ENCODE measurements at regions not wholly inside any gene's neighbourhood (a gene's known extent, or its start where the extent isn't known, plus 50 kb on each side); places are given as distances from the start of the nearest gene placed in this dataset.

DNA sequence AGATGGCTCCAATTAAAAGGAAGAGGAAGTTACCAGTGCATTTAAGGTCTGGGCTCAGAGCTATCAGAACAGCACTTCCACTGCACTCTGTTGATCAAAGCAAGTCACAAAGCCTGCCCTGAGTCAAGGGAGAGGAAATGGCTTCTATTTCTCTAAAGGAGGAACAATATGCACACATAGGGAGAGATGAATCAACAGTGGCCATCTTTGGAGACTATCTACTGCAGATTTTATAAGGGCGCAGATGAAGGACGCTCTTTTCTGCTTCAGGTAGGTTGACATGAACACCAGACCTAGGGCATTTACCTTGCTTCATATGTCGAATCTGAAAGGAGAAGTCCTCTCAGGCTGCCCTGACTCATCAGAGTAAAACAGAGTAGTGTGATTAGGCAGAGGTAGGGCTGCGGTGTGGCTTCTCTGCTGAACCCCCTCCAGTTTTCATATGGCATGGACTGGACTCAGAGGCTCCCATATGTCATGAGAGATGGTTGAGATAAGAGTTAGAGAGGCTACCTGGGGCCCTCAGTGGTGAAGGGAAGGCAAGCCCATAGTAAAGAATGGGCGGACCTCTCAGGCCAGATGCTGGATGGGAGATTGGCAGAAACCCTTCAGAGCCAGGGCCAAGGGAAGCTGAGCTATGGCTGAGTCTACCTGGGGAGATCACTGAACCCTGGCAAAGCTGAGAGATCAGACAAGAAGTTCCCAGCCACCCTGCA is 84.4 kb downstream of the ARF6 start:
- Histone ChIP-seq H3K4me3 (0 out of 20 replicates have a peak overlapping the region, but pooled peaks of 1 of the 10 experiments have one; percentile 3), H3K9me3 (replicated peaks in 1 of 11) (no peaks in the 10 kb centered on the region), H3K9ac (peak overlapping the region in 8 of 11 experiments; percentile 10 to 61 (median 32); a peak in 13 of 22 replicates), H3K27ac (peak overlapping the region; percentile 38 to 88 (median 74); a peak in 21 of 22 replicates), H3K4me2 (peak overlapping the region; percentile 57 to 93 (median 76)), H4K20me1 (no peaks in the 10 kb centered on the region), H3K36me3 (no peaks in the 10 kb centered on the region), H3K27me3 (no peaks in the 10 kb centered on the region), H3K4me1 (peaks cover 26 to 97% (median 38%) of the 10 kb centered on the region in 10 experiments)
- TF ChIP-seq Cebpa-rat (IDR thresholded peaks at IDR 0.05) = no peak

- Histone ChIP-seq H3K4me1 (peaks cover 17 to 96% (median 32%) of the 10 kb centered on the region in 10 experiments), H4K20me1 (no peaks in the 10 kb centered on the region), H3K4me3 (no peak overlapping the region), H3K27ac (no peak overlapping the region), H3K4me2 (peak overlapping the region in 3 of 11 experiments; percentile 78 to 89 (median 83); a peak in 6 of 22 replicates), H3K9ac (no peak overlapping the region), H3K36me3 (no peaks in the 10 kb centered on the region), H3K9me3 (replicated peaks in 1 of 11) (no peaks in the 10 kb centered on the region), H3K27me3 (no peaks in the 10 kb centered on the region)
- no peak for TF ChIP-seq Cebpa-rat (IDR thresholded peaks at IDR 0.05)
These were observed 87.1 kb downstream of the ARF6 start for GRCh38 chr14:49980027-49980426.

GRCh38 chr14:49982082-49982481 is 89.2 kb downstream of the ARF6 start:
- H3K9me3 ChIP-seq (replicated peaks in 1 of 11) = no peaks in the 10 kb centered on the region
- no peaks in the 10 kb centered on the region for H3K27me3 ChIP-seq
- no peaks in the 10 kb centered on the region for H4K20me1 ChIP-seq
- peak overlapping the region in 8 of 11 experiments; percentile 18 to 89 (median 67); a peak in 14 of 22 replicates for H3K4me2 ChIP-seq
- no peak overlapping the region for H3K4me3 ChIP-seq
- peak overlapping the region in 3 of 11 experiments; percentile 59 to 72 (median 71); a peak in 7 of 22 replicates for H3K27ac ChIP-seq
- peak overlapping the region in 2 of 11 experiments; percentile 30 to 56; a peak in 3 of 22 replicates for H3K9ac ChIP-seq
- TF ChIP-seq Cebpa-rat (IDR thresholded peaks at IDR 0.05) = no peak
- H3K4me1 ChIP-seq = peaks cover 10 to 79% (median 24%) of the 10 kb centered on the region in 10 experiments
- no peaks in the 10 kb centered on the region for H3K36me3 ChIP-seq

- Histone ChIP-seq H3K4me1 (peaks cover 6 to 75% (median 20%) of the 10 kb centered on the region in 10 experiments), H4K20me1 (no peaks in the 10 kb centered on the region), H3K36me3 (no peaks in the 10 kb centered on the region), H3K4me3 (no peak overlapping the region), H3K4me2 (peak overlapping the region in 8 of 11 experiments; percentile 18 to 89 (median 67); a peak in 14 of 22 replicates), H3K27ac (peak overlapping the region in 5 of 11 experiments; percentile 31 to 72 (median 59); a peak in 7 of 22 replicates), H3K27me3 (no peaks in the 10 kb centered on the region), H3K9ac (peak overlapping the region in 4 of 11 experiments; percentile 30 to 56 (median 45); a peak in 6 of 22 replicates), H3K9me3 (replicated peaks in 1 of 11) (no peaks in the 10 kb centered on the region)
- TF ChIP-seq Cebpa-rat (IDR thresholded peaks at IDR 0.05) = no peak
These were observed 89.6 kb downstream of the ARF6 start for GRCh38 chr14:49982501-49982951.

- peaks cover 0 to 56% (median 11%) of the 10 kb centered on the region in 10 experiments; a peak in 14 of 20 replicates for H3K4me1 ChIP-seq
These were observed 91.5 kb downstream of the ARF6 start for GRCh38 chr14:49984424-49984823.

DNA sequence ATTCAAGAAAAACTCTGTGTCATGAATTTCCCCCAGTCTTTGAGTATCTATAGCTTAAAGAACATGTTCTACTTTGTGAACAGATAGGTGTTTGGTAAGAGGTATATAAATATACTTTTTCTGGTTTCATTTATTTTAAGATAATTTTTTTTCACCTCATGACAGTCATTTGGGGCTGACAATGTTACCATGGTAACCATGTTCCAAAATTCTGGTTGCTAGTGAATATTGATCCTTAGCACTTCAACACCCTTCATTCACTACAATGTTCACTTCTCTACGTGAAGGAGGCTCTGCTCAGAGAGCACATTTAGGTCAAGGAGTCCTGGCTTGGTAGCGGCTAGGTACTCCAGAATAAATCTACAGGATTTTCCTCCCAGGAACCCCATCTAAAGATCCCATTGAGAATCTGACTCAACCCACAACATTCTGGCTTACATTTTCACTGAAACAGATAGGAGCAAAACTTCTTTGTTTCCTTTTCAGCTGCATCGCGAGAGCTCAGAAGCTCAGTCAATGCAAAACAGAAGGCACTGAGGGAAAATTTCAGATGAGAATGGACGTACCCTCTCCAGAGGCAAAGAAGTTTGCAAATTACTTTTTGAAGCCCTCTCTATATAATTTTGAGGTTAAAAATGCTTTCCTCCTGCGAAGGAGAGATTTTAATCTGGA is 93.6 kb downstream of the ARF6 start:
- Histone ChIP-seq H3K4me3 (no peak overlapping the region), H3K27me3 (no peaks in the 10 kb centered on the region), H3K4me1 (peaks cover 0 to 54% (median 11%) of the 10 kb centered on the region in 10 experiments; a peak in 14 of 20 replicates), H3K36me3 (no peaks in the 10 kb centered on the region), H3K4me2 (no peak overlapping the region), H3K27ac (no peak overlapping the region), H3K9ac (no peak overlapping the region), H3K9me3 (replicated peaks in 1 of 11) (no peaks in the 10 kb centered on the region), H4K20me1 (no peaks in the 10 kb centered on the region)
- no peak for TF ChIP-seq Cebpa-rat (IDR thresholded peaks at IDR 0.05)

More at GRCh38 chr14:49984424-49984823, 91.5 kb downstream of the ARF6 start:
- Histone ChIP-seq H4K20me1 (no peaks in the 10 kb centered on the region), H3K4me2 (no peak overlapping the region; a peak in 1 of 22 replicates), H3K9ac (no peak overlapping the region), H3K36me3 (no peaks in the 10 kb centered on the region), H3K9me3 (replicated peaks in 1 of 11) (no peaks in the 10 kb centered on the region), H3K4me3 (no peak overlapping the region), H3K27me3 (no peaks in the 10 kb centered on the region), H3K27ac (no peak overlapping the region)
- no peak for TF ChIP-seq Cebpa-rat (IDR thresholded peaks at IDR 0.05)

DNA sequence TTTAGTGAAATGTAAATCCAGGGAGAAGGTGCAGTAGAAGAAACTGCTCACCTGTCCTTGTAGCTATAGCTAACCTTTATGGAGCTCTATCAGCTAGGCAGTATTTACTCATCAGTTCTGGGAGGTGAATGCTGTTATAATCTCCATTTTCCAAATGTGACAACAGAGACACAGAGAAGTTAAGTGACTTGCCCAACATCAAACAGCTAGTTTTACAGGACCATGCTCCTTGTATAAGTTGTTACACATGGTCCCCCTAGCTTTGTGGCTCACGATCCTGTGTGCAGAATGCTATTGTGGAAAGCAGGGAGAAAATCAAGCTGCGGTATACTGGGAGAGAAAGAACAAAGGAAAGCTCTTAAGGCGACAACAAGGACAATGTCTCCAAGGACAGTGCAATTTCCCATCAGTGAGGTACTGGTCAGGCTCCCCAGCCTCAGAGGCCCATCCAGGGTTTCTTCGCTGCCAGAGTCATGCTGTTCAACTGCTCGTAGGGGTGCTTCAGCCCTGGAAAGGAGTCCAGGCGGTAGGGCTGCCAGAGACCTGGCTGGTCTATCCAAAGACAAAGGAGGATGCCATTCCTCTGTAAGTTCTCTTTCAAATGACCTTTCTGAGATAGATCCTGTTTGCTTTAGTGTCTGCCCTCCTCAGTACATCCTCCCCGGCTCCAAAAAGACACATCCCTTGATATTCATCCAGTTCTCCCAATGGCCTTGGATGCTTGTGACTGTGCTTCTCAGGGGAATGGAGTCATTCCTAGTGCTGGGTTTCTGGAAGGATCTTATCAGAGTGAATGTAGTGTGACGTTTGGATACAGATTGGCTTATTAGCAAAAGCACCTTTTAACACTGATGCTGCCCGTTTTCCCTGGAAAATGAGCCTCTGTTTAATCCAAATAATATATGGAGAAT is 95.5 kb downstream of the ARF6 start:
- Histone ChIP-seq H3K27me3 (no peaks in the 10 kb centered on the region), H3K4me1 (peaks cover 4 to 48% (median 9%) of the 10 kb centered on the region in 10 experiments; a peak in 15 of 20 replicates), H3K36me3 (no peaks in the 10 kb centered on the region), H3K9ac (no peak overlapping the region), H3K4me2 (no peak overlapping the region), H3K9me3 (replicated peaks in 1 of 11) (no peaks in the 10 kb centered on the region), H3K4me3 (no peak overlapping the region), H4K20me1 (no peaks in the 10 kb centered on the region), H3K27ac (no peak overlapping the region)
- TF ChIP-seq Cebpa-rat (IDR thresholded peaks at IDR 0.05) = no peak

DNA sequence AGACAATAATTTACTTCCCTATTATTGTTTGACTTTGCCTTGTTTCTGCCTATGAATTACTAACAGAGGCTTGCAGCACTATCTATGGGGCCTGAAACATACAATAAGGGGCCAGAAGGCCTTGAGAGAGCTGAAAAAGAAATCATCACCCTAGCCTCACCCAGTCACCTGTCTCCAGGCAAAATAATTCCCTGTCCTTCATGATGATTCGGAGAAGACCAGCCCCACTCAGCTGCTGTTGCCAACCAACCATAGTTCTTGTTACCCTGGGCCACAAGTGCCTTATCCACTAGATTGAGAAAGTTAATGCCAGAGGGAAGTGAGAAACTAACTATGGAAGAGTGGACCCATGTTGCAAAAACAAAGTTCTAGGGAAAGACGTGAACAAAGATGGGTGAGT is 97.1 kb downstream of the ARF6 start:
- TF ChIP-seq Cebpa-rat (IDR thresholded peaks at IDR 0.05) = no peak
- no peaks in the 10 kb centered on the region for H3K36me3 ChIP-seq
- H3K27ac ChIP-seq = no peak overlapping the region
- no peaks in the 10 kb centered on the region for H4K20me1 ChIP-seq
- no peaks in the 10 kb centered on the region for H3K9me3 ChIP-seq (replicated peaks in 1 of 11)
- H3K4me3 ChIP-seq = no peak overlapping the region
- H3K4me1 ChIP-seq = peaks cover 4 to 43% (median 9%) of the 10 kb centered on the region in 10 experiments; a peak in 15 of 20 replicates
- peak overlapping the region in 3 of 11 experiments; percentile 40 to 58 (median 56); a peak in 5 of 22 replicates for H3K4me2 ChIP-seq
- no peak overlapping the region for H3K9ac ChIP-seq
- H3K27me3 ChIP-seq = no peaks in the 10 kb centered on the region
